GM20000 (cell line): ENCODE measurements at regions not wholly inside any gene's neighbourhood (a gene's known extent, or its start where the extent isn't known, plus 50 kb on each side); places are given as distances from the start of the nearest gene placed in this dataset.

Source experiments
- DNase-seq: peaks from one replicate; pipeline ENCODE4 v3.0.0; 2012; ENCODE audit warnings: low spot score
- CTCF ChIP-seq: IDR thresholded peaks from 2 replicates; pipeline ENCODE4 v1.5.1; 2012; ENCODE audit warnings: mild to moderate bottlenecking, control low read depth; ENCODE audit errors: extremely low read depth, missing control alignments

GRCh38 chr10:84076540-84077195, 62.6 kb upstream of the GHITM start:
- no peak for TF ChIP-seq CTCF
- no peak for DNase-seq

DNA sequence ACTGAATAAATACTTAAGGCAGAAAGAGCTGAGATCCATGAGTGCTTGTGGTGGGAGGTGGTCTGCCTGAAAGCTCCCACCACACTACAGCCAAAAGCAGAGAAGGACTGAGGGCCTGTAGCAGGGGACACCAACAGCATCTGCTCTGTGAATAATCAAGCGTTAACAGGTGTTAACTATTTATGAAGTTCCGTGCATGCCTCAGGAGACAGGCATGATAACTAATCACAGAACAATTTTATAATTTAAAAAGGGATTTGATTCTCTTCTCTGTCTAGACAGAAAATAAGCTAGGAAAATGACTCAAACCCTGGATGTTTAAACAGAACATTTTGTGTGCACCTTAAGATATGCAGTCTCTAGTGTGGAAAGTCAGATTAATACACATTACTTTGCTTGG, 61.5 kb upstream of the GHITM start:
- TF ChIP-seq CTCF: no peak
- no peak for DNase-seq

GRCh38 chr10:84078771-84079170, 60.5 kb upstream of the GHITM start:
- DNase-seq: no peak

GRCh38 chr10:84084342-84084741, 55.0 kb upstream of the GHITM start:
- no peak for DNase-seq
- TF ChIP-seq CTCF: no peak

More at GRCh38 chr10:84078771-84079170, 60.5 kb upstream of the GHITM start:
- no peak for TF ChIP-seq CTCF

DNA sequence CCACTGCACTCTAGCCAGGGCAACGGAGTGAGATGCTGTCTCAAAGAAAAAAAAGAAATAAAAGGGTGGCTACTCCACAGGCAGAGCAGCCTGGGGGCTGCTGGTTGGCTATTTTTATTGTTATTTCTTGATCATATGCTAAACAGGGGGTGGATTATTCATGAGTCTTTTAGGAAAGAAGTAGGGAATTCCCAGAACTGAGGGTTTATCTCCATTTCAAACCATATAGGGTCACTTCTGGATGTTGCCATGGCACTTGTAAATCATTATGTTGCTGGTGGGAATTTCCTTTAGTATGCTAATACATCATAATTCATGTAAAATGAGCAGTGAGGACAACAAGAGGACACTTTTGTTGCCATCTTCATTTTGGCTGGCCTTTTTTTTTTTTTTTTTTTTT, 52.1 kb upstream of the GHITM start:
- DNase-seq: no peak
- no peak for TF ChIP-seq CTCF

DNA sequence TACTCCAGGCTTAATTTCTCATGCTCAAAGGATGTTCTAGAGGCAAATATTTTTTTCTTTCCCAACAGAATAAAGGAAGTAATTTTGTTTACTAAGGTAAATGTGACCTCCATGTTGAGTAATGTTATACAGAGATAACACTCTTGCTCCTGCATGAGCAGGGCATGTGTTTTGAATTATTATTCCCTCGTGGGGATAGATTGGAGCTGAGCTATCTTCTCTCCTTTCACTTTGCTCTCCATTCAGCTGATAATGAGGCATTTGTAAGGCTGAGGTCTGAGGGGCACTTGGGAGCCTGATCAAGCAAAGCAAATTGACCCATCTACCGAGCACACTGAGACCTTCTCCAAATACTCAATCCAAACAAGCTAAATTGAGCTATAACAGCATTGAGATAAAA, 50.7 kb upstream of the GHITM start:
- TF ChIP-seq CTCF: no peak
- DNase-seq: no peak

DNA sequence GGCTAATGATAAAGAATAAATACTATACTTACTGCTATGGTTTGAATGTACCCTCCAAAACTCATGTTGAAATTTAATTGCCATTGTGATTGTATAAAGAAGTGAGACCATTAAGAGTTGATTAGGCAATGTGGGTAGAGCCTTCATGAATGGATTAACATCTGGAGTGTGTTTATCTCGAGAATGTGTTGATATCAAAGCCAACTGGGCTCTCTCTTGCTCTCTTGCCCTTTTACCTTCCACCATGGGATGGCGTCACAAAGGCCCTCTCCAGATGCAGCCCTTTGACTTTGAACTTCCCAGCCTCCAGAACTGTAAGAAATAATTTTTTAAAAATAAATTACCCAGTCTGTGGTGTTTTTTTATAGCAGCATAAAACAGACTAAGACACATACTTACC, 50.1 kb upstream of the GHITM start:
- TF ChIP-seq CTCF: no peak
- no peak for DNase-seq
